H7 (cell line): ENCODE measurements at regions not wholly inside any gene's neighbourhood (a gene's known extent, or its start where the extent isn't known, plus 50 kb on each side); places are given as distances from the start of the nearest gene placed in this dataset.
"Not testable (repeated sequence)": the region's sequence is repeated elsewhere in the genome, so short reads cannot be mapped to it uniquely, and the experiment has no call there.

ENCODE experiments used
- DNase-seq: peaks from one replicate; pipeline ENCODE4 v3.0.0; 2012
- H3K27me3 ChIP-seq: 2 replicates; pipeline ENCODE4 v1.6.0; 2011; ENCODE audit warnings: mild to moderate bottlenecking, low read length; ENCODE audit not compliant: control insufficient read depth, insufficient read depth
- H3K36me3 ChIP-seq: replicated peaks from 2 replicates; pipeline ENCODE4 v1.5.1; 2011; ENCODE audit warnings: low read length; ENCODE audit not compliant: control insufficient read depth, insufficient read depth
- H3K4me3 ChIP-seq: 2 replicates; pipeline ENCODE4 v1.5.1; 2011; ENCODE audit warnings: low read depth, mild to moderate bottlenecking, control low read depth, low read length, moderate library complexity; ENCODE audit not compliant: insufficient read depth

- not testable (repeated sequence) for H3K4me3 ChIP-seq, DNase-seq, H3K36me3 ChIP-seq, H3K27me3 ChIP-seq
Measured at GRCh38 chr17:71513725-71514124, 607.1 kb upstream of the SOX9 start.

DNA sequence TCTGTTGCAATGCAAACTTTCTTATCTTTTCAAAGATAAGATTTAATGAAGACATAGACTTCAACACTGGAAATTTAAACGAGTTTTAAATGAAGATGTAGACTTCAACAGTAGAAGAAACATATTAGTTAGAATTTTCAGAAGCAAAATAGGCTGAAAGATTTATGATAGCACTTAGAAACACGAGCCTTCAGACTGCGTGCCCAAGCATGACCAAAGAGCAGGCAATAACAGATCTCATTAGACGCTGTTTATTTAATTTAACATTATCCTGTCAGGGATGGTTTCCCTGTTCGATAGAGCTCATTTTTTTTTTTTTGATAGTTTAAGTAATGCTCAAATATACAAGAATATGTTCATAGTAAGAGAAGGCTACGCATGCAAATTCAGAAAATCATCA, 604.7 kb upstream of the SOX9 start:
- Histone ChIP-seq H3K27me3 (no peaks in the 10 kb centered on the region), H3K4me3 (no peak overlapping the region), H3K36me3 (no peaks in the 10 kb centered on the region)
- no peak for DNase-seq

DNA sequence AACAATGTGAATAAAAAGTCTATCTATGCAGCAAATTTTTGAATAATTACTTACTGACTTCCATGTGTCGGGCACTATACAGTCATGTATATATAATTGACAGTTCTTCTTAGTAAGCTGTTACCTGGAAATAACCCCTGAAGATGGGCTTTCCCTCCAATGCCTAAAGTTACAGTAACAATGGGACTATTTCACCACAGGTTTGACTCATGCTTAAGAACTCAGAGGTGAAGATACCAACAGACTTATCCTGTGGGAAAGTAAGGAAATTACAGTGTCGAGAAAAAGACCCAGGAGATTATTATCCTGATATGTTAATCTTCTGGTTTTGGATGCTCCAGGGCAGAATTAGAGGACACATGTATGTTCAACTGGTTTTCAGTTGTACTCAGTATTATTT, 601.5 kb upstream of the SOX9 start:
- DNase-seq, result no peak
- Histone ChIP-seq H3K4me3 (no peak overlapping the region), H3K36me3 (no peaks in the 10 kb centered on the region), H3K27me3 (no peaks in the 10 kb centered on the region)

DNA sequence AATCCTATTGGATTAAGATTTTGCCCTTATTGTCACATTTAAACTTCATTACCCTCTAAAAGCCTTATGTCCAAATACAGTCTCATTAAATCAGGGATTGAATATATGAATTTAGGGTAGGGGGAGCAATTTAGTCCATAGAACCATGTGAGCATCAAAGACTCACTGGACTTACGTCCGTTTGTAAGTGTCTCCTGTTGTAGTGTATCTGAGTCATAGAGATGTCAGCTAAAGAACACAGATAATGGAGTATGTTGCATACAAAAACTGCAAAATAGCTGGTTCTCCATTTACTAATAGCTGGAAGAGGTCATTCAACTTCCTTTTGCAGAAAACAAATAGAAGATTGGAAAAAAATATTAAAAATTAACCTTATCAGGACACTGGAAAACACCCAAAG, 599.1 kb upstream of the SOX9 start:
- H3K27me3 ChIP-seq, result no peaks in the 10 kb centered on the region
- H3K36me3 ChIP-seq, result no peaks in the 10 kb centered on the region
- no peak for DNase-seq
- no peak overlapping the region for H3K4me3 ChIP-seq

GRCh38 chr17:71522383-71522782, 598.4 kb upstream of the SOX9 start:
- no peak overlapping the region for H3K4me3 ChIP-seq
- DNase-seq, result no peak
- no peaks in the 10 kb centered on the region for H3K36me3 ChIP-seq
- H3K27me3 ChIP-seq, result no peaks in the 10 kb centered on the region

GRCh38 chr17:71527311-71527710, 593.5 kb upstream of the SOX9 start:
- Histone ChIP-seq H3K27me3 (no peaks in the 10 kb centered on the region), H3K36me3 (no peaks in the 10 kb centered on the region), H3K4me3 (no peak overlapping the region)
- no peak for DNase-seq

- Histone ChIP-seq H3K4me3 (no peak overlapping the region), H3K36me3 (no peaks in the 10 kb centered on the region), H3K27me3 (no peaks in the 10 kb centered on the region)
- DNase-seq, result no peak
Measured at GRCh38 chr17:71528210-71528609, 592.6 kb upstream of the SOX9 start.

DNA sequence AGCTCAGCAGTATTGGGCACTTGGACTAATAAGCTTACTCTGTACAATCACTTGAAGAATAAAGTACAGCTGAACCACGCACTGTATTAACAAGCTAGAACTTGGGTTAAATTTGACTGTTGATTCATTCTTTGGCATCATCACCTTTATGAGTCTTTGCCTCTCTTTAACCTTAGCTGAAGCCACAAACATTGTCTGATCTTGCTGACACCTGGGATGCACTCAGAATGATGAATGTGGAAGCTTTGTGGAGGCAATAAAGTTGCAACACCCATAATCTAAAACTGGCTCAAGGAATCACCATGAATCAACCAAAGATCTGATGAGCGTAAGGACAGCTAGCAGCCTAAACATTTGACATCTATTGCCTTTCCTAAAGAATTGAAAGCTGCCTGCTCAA, 590.6 kb upstream of the SOX9 start:
- Histone ChIP-seq H3K27me3 (no peaks in the 10 kb centered on the region), H3K4me3 (no peak overlapping the region), H3K36me3 (no peaks in the 10 kb centered on the region)
- DNase-seq, result no peak

GRCh38 chr17:71535321-71535720, 585.5 kb upstream of the SOX9 start:
- DNase-seq, result no peak
- H3K4me3 ChIP-seq, result no peak overlapping the region
- H3K36me3 ChIP-seq, result no peaks in the 10 kb centered on the region
- no peaks in the 10 kb centered on the region for H3K27me3 ChIP-seq

- Histone ChIP-seq H3K36me3 (no peaks in the 10 kb centered on the region), H3K27me3 (no peaks in the 10 kb centered on the region), H3K4me3 (no peak overlapping the region)
- DNase-seq, result no peak
Measured at GRCh38 chr17:71546419-71546818, 574.4 kb upstream of the SOX9 start.

DNA sequence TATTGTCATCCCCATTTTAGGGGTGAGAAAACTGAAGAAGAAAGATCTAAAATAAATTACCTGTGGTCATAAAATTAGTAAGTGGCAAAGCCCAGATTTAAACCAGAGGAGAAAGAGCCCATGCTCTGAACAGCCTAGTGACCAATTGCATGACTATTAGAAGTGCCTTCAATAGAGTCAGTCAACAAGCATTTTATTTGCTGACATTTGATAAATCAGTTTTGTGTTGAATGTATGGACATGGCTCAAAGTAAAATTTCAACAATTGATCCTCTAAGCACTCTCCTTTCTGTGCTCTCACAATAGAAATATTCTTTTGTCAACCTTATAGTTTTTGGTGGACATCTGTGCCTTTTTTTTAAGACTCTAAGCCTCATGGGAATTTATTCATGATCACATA, 572.9 kb upstream of the SOX9 start:
- no peaks in the 10 kb centered on the region for H3K36me3 ChIP-seq
- H3K4me3 ChIP-seq, result no peak overlapping the region
- no peaks in the 10 kb centered on the region for H3K27me3 ChIP-seq
- no peak for DNase-seq

GRCh38 chr17:71548540-71549190, 572.2 kb upstream of the SOX9 start:
- H3K4me3 ChIP-seq, result no peak overlapping the region
- no peaks in the 10 kb centered on the region for H3K36me3 ChIP-seq
- H3K27me3 ChIP-seq, result no peaks in the 10 kb centered on the region
- DNase-seq, result no peak

- no peaks in the 10 kb centered on the region for H3K36me3 ChIP-seq
- no peak for DNase-seq
- H3K4me3 ChIP-seq, result no peak overlapping the region
- H3K27me3 ChIP-seq, result no peaks in the 10 kb centered on the region
Measured at GRCh38 chr17:71550675-71551074, 570.1 kb upstream of the SOX9 start.

DNA sequence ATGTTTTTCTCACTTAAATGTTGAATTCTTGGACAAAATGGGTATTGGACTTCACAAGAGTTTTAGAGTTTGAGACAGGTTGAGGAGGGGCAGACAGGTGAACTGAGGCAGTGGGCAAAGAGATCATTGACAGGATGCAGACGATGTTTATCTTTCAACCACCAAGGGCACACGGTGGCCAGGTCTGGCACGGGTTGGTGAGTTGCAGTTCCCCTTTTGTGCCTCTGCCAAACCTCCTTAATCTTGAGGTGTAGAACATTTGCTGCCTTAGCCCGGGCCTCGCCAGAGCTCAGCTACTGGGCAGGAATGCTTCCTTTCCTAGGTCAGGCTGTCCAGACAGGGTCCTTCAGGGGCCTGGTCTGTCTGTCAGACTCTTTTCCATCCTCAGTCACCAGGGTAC, 567.4 kb upstream of the SOX9 start:
- no peak for DNase-seq
- no peaks in the 10 kb centered on the region for H3K36me3 ChIP-seq
- no peaks in the 10 kb centered on the region for H3K27me3 ChIP-seq
- H3K4me3 ChIP-seq, result no peak overlapping the region

GRCh38 chr17:71558901-71559300, 561.9 kb upstream of the SOX9 start:
- no peaks in the 10 kb centered on the region for H3K27me3 ChIP-seq
- no peak for DNase-seq
- no peaks in the 10 kb centered on the region for H3K36me3 ChIP-seq
- H3K4me3 ChIP-seq, result no peak overlapping the region

DNA sequence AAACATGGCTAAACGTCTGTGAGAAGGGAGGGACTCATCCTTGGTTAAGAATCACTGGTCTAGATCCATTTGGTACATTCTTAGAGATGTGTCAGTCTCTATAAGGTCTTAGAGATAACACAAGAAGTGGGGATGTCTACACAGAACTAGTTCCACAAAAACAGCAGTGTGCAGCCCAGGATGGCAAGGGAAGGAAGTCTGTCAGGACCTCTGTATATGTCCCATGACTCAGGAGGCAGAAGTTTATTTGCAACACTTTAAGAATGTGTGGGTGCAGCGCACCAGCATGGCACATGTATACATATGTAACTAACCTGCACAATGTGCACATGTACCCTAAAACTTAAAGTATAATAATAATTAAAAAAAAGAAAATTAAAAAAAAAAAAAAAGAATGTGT, 548.5 kb upstream of the SOX9 start:
- Histone ChIP-seq H3K4me3 (no peak overlapping the region), H3K27me3 (no peaks in the 10 kb centered on the region), H3K36me3 (no peaks in the 10 kb centered on the region)
- DNase-seq, result no peak
